Nephron progenitor cell (in vitro differentiated cells): ENCODE measurements at regions not wholly inside any gene's neighbourhood (a gene's known extent, or its start where the extent isn't known, plus 50 kb on each side); places are given as distances from the start of the nearest gene placed in this dataset.
A peak's percentile ranks its signal among the peaks of the same experiment; 100 is the strongest.

Experiments used
- DNase-seq: peaks from one replicate; pipeline ENCODE4 v3.0.0; 2021
- H3K27ac Mint-ChIP-seq: 2 replicates; pipeline ENCODE4 v1.8.0; 2021; ENCODE audit warnings: mild to moderate bottlenecking, moderate library complexity, mixed read lengths
- H3K27me3 Mint-ChIP-seq: 2 replicates; pipeline ENCODE4 v1.8.0; 2021; ENCODE audit warnings: mild to moderate bottlenecking, low read depth, mixed read lengths; ENCODE audit not compliant: poor library complexity
- H3K36me3 Mint-ChIP-seq: 2 replicates; pipeline ENCODE4 v1.8.0; 2021; ENCODE audit warnings: low read depth, mixed read lengths
- H3K4me1 Mint-ChIP-seq: 2 replicates; pipeline ENCODE4 v1.8.0; 2021; ENCODE audit warnings: mixed read lengths
- H3K4me3 Mint-ChIP-seq: 2 replicates; pipeline ENCODE4 v1.8.0; 2021; ENCODE audit warnings: mild to moderate bottlenecking, moderate library complexity, mixed read lengths
- H3K9me3 Mint-ChIP-seq: 2 replicates; pipeline ENCODE4 v1.8.0; 2021; ENCODE audit warnings: mild to moderate bottlenecking, moderate library complexity, mixed read lengths
- TF ChIP-seq, protein P1 (sequence below): fragments of 200-600 bp; sonication (generic); IDR thresholded peaks from 2 replicates; pipeline ENCODE4 v1.5.0; 2021; ENCODE audit warnings: antibody characterized with exemption

DNA sequence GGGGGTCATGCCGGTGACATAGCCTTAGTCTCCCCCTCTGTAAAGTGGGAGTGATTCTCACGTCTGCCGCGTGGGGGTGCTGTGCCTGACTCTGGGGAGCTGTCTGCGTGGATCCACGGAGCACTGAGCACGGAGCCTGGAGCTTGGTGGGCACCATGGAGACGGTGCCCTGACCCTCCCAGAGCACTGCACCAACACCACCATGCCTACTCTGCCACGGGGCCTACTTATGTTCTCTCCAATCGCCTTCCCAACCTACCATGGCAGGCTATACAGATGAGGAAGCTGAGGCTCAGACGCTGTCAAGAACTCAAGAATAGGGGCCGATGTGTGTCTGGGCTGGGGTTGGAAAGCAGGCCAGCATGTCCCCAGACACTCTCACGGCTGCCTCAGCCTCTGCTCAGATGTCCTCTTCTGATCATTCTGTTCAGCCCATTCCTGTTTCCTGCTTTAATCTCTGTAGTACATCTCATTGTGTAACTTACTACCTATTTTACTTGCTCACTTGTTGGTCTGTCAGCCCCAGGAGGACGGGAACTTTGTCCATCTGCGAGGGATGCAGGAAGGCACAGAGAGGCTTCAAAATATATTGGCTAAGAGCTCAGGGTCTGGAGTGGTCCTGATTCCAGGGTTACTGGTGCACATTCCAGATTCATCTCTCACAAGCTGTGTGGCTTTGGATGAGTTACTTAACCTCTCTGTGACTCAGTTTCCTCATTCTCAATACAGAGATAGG lies 168.1 kb upstream of the HS6ST1 start:
- no peak overlapping the region for H3K27ac Mint-ChIP-seq

DNA sequence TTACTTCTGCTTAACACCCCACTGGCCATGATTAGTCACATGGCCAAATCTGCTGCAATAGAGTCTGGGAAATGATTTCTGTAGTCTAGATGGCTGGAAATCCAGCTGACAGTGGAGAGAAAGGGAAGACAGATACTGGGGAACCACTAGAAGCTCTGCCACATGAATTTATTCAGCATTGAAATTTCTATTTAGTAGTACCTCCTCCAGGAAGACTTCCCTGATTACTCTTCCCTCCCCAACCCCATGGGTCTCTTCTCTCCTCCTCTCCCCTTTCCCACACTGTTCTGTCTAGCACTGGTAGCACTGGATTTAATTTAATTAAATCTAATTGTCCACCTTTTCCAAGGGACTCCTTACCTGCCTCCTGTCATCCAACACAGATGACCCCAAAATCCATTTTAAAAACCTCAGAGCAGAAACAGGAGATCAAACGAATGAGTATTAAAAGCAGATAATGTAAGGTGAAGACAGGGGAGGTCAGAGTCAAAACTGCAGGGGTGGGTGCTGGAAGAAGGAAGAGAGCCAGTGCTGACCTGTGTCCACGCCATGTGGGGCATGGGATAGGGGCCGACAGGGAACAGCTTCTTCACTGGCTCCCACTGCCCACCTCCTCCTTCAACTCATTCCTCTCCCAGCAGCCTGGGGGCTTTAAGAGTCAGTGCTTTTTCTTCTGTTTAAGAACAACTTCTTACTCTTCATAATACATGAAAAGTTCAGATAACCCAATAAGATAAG lies 169.2 kb upstream of the HS6ST1 start:
- H3K4me1 Mint-ChIP-seq = peaks cover 32% of the 10 kb centered on the region
- H3K4me3 Mint-ChIP-seq = no peak overlapping the region
- H3K9me3 Mint-ChIP-seq = peaks cover 3% of the 10 kb centered on the region
- no peak overlapping the region for H3K27ac Mint-ChIP-seq
- H3K27me3 Mint-ChIP-seq = peaks cover 31% of the 10 kb centered on the region
- no peak for DNase-seq
- no peaks in the 10 kb centered on the region for H3K36me3 Mint-ChIP-seq
- TF ChIP-seq, protein P1, sequence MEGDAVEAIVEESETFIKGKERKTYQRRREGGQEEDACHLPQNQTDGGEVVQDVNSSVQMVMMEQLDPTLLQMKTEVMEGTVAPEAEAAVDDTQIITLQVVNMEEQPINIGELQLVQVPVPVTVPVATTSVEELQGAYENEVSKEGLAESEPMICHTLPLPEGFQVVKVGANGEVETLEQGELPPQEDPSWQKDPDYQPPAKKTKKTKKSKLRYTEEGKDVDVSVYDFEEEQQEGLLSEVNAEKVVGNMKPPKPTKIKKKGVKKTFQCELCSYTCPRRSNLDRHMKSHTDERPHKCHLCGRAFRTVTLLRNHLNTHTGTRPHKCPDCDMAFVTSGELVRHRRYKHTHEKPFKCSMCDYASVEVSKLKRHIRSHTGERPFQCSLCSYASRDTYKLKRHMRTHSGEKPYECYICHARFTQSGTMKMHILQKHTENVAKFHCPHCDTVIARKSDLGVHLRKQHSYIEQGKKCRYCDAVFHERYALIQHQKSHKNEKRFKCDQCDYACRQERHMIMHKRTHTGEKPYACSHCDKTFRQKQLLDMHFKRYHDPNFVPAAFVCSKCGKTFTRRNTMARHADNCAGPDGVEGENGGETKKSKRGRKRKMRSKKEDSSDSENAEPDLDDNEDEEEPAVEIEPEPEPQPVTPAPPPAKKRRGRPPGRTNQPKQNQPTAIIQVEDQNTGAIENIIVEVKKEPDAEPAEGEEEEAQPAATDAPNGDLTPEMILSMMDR = no peak

More for the DNA sequence above, 168.1 kb upstream of the HS6ST1 start:
- TF ChIP-seq, protein P1 = no peak
- no peaks in the 10 kb centered on the region for H3K9me3 Mint-ChIP-seq
- H3K4me3 Mint-ChIP-seq = no peak overlapping the region
- no peak for DNase-seq
- H3K4me1 Mint-ChIP-seq = peaks cover 32% of the 10 kb centered on the region
- H3K27me3 Mint-ChIP-seq = peaks cover 28% of the 10 kb centered on the region
- H3K36me3 Mint-ChIP-seq = no peaks in the 10 kb centered on the region

GRCh38 chr2:128488434-128488833 lies 169.8 kb upstream of the HS6ST1 start:
- H3K4me1 Mint-ChIP-seq = peaks cover 32% of the 10 kb centered on the region
- no peak for DNase-seq
- H3K4me3 Mint-ChIP-seq = no peak overlapping the region
- H3K36me3 Mint-ChIP-seq = no peaks in the 10 kb centered on the region
- H3K27me3 Mint-ChIP-seq = peaks cover 32% of the 10 kb centered on the region
- TF ChIP-seq, protein P1 = no peak
- no peak overlapping the region for H3K27ac Mint-ChIP-seq
- H3K9me3 Mint-ChIP-seq = peaks cover 4% of the 10 kb centered on the region

- H3K36me3 Mint-ChIP-seq = no peaks in the 10 kb centered on the region
- TF ChIP-seq, protein P1 = no peak
- peaks cover 7% of the 10 kb centered on the region for H3K9me3 Mint-ChIP-seq
- no peak for DNase-seq
- H3K27ac Mint-ChIP-seq = peak overlapping the region; percentile 24
- peaks cover 35% of the 10 kb centered on the region for H3K27me3 Mint-ChIP-seq
- H3K4me3 Mint-ChIP-seq = no peak overlapping the region
- H3K4me1 Mint-ChIP-seq = peaks cover 42% of the 10 kb centered on the region
Observed at GRCh38 chr2:128489526-128490273, 171.0 kb upstream of the HS6ST1 start.

DNA sequence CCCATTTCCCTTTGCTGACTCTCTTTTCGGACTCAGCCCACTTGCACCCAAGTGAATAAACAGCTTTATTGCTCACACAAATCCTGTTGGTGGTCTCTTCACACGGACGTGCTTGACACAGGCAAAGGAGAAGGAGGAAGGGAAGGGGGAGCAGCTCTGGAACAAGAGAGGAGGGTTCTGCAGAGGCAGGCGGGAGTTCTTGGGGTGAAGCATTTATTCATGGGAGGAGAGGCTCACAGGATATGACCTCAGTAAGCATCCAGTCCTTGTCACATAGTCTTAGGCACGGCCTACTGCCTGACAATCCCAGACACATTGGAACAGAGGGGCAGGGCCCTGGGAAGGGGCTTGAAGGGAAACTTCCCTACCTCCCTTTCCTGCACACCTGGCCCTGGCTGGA lies 171.7 kb upstream of the HS6ST1 start:
- TF ChIP-seq, protein P1 = no peak
- peaks cover 47% of the 10 kb centered on the region for H3K4me1 Mint-ChIP-seq
- H3K9me3 Mint-ChIP-seq = peaks cover 7% of the 10 kb centered on the region

More for the DNA sequence above, 171.7 kb upstream of the HS6ST1 start:
- peaks cover 31% of the 10 kb centered on the region for H3K27me3 Mint-ChIP-seq
- H3K27ac Mint-ChIP-seq = peak overlapping the region; percentile 24
- no peaks in the 10 kb centered on the region for H3K36me3 Mint-ChIP-seq
- DNase-seq = no peak
- no peak overlapping the region for H3K4me3 Mint-ChIP-seq
